NB4 (cell line): ENCODE measurements at regions not wholly inside any gene's neighbourhood (a gene's known extent, or its start where the extent isn't known, plus 50 kb on each side); places are given as distances from the start of the nearest gene placed in this dataset.

ENCODE experiments used
- DNase-seq: peaks from one replicate; pipeline ENCODE4 v3.0.0; 2010; ENCODE audit warnings: low read depth
- H3K4me3 ChIP-seq: one replicate; pipeline ENCODE4 v1.5.1; 2011; ENCODE audit warnings: mild to moderate bottlenecking, low read depth, low read length, moderate library complexity
- CTCF ChIP-seq: IDR thresholded peaks from one replicate; pipeline ENCODE4 v1.5.1; 2012; ENCODE audit warnings: low read depth, low read length
- MAX ChIP-seq: IDR thresholded peaks from 2 replicates; pipeline ENCODE4 v1.6.1; 2011; ENCODE audit warnings: low read depth, low read length
- MYC ChIP-seq: IDR thresholded peaks from 2 replicates; pipeline ENCODE4 v1.6.1; 2011; ENCODE audit warnings: low read depth, low read length
- POLR2A ChIP-seq: IDR thresholded peaks from 2 replicates; pipeline ENCODE4 v1.6.1; 2011; ENCODE audit warnings: mild to moderate bottlenecking; ENCODE audit not compliant: insufficient read length; ENCODE audit errors: extremely low read depth

GRCh38 chr11:43557553-43558110 lies 122.9 kb upstream of the HSD17B12 start:
- TF ChIP-seq MYC: no peak
- TF ChIP-seq POLR2A: no peak
- TF ChIP-seq MAX: no peak
- TF ChIP-seq CTCF: no peak
- no peak for DNase-seq
- H3K4me3 ChIP-seq: no peak overlapping the region

- TF ChIP-seq POLR2A (no peak), MAX (no peak), MYC (no peak), CTCF (no peak)
- no peak overlapping the region for H3K4me3 ChIP-seq
- DNase-seq: no peak
Measured at GRCh38 chr11:43558146-43558545, 122.4 kb upstream of the HSD17B12 start.

GRCh38 chr11:43558556-43559127 lies 121.9 kb upstream of the HSD17B12 start:
- H3K4me3 ChIP-seq: no peak overlapping the region
- DNase-seq: no peak
- TF ChIP-seq CTCF (no peak), MAX (no peak), POLR2A (no peak), MYC (no peak)

- TF ChIP-seq POLR2A (no peak), CTCF (no peak), MYC (no peak), MAX (no peak)
- DNase-seq: no peak
- H3K4me3 ChIP-seq: no peak overlapping the region
Measured at GRCh38 chr11:43561832-43562231, 118.7 kb upstream of the HSD17B12 start.

- H3K4me3 ChIP-seq: no peak overlapping the region
- TF ChIP-seq CTCF (peak; percentile 73), POLR2A (no peak)
- DNase-seq: peak; percentile 55
Measured at GRCh38 chr11:43567396-43567975, 113.1 kb upstream of the HSD17B12 start.
